ENCODE measurements at regions not wholly inside any gene's neighbourhood (a gene's known extent, or its start where the extent isn't known, plus 50 kb on each side); places are given as distances from the start of the nearest gene placed in this dataset.

DNA sequence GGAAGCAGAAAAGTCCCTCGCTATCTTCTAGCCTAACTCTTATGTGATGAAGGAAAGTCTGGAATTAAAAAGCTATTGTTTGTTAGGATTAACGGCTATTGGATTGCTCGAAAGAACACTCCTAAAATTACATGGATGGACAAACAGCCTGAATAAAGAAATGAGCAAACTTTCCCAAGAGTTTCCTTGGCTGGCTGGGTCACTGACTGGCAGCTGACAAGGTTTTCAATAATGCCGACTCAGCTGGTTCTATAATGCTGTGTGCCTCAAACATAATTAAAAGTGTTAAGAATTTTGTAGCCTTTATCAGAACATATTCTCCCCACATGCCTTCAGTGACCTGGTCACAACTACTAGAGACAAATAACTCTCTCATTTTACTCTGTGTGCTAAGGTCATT is 142.9 kb upstream of the ADAMTS9 start:
- peak; percentile 26 for DNase-seq

DNA sequence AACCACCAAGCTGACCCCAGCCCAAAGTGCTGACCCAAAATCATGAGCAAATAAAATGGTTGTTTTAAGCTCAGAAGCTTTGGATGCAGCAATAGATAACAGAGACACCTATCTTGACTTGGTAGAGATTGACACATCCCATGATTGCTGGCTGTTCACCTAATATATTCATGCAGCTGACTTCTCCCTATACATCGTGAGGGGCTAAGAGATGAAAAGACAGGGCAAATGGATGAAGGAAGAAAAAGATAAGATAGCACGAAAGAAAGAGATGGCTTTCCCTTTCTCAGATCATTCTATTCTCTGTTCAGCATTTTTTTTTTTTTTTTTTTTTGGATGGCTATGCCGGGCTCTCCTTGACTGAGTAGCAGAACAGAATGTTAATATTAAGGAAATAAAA is 141.5 kb upstream of the ADAMTS9 start:
- no peak for DNase-seq

DNA sequence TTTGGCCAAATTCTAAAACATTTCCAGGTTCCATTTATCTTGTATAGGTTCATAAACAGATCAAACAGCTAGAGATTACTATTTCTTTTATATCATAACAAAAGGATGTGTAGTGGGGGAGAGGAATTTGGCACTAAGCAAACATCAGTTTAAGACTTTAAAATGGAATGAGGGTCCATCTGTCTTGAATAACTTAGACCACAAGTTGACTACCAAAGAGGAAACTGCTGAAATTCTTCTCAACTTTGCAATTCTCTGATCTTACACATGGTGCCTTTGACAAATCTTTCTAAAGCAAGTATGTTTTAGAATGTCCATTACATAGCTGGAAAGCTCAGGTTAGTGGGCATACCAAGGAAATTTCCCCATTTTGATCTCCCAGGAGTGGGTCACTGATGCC is 140.5 kb upstream of the ADAMTS9 start:
- no peak for DNase-seq

DNA sequence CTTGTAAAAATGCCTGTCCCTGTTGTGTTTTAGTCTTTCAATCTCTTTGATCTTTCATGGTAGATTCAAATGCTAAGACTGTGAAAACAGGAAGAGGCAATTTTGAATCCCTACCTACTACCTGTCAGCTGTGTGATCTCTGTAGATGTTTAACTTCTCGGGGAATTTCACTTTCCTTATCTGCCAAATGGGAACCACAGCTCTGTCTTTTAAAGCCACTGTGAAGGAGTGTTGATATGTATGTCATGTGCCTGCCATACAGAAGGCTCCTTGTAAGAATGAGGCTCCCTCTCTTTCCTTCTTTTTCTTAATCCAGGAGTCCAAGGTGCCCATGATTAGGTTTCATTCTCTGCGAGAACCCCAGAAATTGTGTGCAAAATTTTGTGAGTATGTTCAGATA is 139.6 kb upstream of the ADAMTS9 start:
- no peak for DNase-seq

DNA sequence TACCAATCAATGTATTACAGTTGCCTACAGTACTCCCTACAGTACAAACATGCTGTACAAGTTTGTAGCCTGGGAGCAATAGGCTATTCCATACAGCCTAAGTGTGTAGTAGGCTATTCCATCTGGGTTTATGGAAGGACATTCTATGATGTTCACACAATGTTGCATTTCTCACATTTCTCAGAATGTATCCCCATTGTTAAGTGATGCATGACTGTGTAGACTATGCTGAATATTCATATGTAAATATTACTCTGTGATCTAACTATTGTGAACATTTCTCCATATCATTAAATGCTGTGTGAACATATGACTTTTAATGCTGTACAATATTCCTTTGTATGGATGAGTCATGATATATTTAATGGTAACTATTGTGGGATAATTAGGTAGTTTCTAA is 139.2 kb upstream of the ADAMTS9 start:
- DNase-seq, result no peak

DNA sequence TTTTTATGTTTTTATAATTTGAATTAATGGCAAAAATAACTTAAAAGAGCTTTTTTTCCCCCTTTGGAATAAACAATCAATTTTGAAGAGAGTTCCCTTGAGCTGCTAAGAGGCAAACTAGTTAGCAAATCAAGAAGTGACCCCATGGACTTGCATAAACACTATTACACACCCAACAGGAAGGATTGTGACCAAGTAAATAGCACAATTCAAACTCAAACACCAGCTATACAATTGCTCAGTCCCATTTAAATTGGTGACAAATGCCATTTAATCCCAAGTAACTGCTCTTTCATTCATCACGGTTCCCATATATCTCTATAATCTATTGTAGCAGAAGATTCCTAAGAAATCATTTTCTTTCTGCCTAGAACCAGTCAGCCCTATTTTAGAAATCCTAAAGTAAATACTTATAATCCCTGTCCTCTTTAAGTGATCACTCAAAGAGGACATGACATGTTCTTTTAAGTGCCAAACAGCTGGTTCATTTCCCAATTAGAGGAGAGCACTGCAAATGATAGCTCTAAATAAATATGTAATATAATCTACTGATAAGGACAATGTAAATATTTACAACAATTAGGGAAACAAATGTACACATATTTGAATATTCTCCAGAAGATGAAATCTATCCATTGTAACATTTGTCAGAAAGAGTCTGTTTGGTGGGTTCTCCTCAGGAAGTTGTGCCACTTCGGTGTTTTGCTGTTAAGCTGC is 137.8 kb upstream of the ADAMTS9 start:
- no peak for DNase-seq

DNA sequence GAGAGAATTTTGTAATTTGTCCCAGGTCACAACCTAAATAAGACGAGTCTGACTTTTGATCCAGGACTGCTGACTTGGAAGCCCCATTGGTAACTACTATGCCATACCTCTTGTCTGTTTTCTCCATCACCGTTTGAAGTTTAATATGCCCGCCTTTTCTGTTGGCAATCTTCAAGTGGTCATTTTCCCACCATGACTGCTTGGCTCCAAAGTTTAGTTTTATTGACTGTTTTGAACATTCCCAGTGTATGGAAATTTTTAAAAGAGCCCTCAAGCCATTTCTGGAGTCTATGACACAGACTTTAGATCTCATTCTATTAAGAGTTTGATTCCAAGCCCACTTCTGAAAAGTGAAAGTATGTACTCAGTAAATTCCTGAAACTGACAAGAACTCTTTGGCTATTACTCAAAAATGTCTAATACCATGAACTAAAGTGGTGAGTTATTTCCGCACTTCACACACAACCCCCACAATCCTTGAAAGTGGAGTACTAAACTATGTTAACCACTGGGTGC is 136.7 kb upstream of the ADAMTS9 start:
- DNase-seq, result no peak

DNA sequence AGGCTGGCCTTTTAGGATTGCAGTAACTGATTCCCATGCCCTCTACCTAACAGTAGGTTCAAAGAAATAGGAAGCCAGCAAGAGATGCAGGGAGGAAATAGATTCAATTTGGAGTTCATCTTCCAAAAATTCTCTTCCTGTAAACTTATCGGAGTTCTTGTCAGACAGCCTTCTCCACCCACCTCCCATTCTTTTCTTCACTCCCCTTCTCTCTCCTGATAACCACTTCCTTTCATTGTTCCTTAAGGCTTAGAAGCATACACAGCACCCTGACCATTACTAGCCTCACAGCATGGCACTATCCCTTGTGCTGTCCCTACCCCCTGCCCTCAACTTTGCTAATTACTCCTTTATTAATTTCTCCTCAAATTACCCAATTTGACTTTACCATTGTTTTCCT is 130.4 kb upstream of the ADAMTS9 start:
- no peak for DNase-seq

DNA sequence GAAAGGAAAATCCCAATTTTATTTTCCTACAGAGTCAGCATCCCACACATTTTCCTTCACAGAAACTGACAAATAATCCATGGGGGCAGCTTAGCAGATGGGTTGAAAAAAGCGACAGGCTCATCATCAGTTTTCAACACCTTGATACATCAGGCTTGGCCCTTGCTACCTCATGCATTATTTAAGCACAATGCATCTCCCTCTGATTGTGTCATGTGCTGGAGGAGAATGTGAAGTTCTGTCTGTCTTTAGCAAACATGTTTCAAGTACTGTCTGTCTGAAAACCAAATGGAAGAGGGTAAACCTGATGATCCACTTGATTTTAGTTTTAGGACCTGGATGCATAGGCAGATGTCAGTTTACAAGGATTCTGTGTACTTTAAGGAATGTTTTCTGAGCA is 128.6 kb upstream of the ADAMTS9 start:
- DNase-seq, result peak; percentile 38

DNA sequence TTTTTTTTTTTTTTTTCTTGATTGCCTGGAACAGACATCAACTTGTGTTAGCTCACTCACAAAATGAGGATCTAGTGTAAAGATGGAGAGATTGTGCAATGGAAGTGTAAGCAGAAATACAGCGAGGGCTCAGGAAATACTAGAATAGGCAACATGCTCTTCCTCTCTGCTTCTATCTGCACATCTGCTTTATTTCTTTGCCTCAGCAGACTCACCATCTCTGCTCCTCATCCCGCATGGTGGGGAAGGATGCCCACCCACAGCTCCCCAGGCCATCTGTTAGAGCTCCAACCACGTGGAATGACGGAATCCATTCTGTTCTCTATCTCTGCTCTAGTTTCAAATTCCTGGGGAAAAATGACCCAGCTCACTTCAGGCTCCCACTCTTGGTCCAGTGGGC is 128.0 kb upstream of the ADAMTS9 start:
- peak; percentile 44 for DNase-seq

DNA sequence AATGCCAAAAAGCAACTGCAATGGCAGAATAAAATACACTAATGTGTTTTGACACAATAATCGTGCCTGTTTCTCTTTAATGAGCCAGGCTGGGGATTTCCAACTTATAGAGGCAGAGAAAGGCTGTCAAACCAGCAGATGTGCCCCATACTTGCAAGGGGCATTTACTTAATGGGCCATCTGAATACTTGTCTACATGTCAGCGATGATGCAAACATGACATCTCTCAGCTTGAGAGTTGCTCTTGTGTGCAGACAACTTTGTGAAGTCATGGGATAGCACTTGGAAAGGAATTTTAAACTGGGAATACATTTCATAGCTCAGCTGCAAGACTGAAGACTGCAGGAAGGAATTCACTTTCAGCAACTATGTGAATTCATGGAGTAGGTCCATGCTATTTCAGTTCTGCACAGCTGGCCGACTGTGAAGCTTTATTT is 127.4 kb upstream of the ADAMTS9 start:
- DNase-seq, result peak; percentile 77

DNA sequence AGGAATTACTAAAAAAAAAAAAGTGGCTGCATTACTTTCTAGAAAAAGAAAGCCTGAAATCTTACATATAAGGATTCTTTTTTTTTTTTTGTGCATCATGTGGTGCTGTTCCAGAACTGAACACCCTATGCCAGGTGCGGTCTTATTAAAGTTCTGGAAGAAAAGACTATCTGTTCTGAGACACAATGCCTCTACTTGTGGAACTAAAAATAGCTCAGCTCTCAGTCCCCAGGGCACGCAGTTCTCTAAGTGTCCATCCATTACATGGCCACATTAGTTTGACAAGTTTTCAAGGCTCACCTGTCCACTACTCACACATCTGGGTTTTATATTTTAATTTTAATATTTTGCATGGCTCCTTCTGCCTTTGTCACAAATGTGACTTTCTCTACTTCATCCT is 126.6 kb upstream of the ADAMTS9 start:
- peak; percentile 42 for DNase-seq

DNA sequence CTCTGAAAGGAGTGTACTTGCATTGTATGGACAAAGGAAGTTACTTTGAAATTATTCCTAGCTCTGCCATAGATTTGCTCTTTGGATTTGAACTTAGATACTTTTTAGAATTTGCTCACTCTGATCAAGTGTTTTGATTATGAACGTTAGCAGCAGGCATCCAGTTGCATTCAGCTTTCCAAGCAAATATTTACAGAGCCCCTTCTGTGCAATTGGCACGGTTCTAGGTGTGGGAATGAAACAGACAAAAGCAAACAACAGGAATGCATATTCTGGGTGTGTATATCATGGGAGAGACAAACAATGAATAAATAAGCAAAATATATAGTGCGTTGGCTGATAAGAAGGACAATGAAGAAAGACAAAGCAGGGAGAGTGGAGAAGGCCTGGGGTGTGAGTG is 125.5 kb upstream of the ADAMTS9 start:
- DNase-seq, result no peak

DNA sequence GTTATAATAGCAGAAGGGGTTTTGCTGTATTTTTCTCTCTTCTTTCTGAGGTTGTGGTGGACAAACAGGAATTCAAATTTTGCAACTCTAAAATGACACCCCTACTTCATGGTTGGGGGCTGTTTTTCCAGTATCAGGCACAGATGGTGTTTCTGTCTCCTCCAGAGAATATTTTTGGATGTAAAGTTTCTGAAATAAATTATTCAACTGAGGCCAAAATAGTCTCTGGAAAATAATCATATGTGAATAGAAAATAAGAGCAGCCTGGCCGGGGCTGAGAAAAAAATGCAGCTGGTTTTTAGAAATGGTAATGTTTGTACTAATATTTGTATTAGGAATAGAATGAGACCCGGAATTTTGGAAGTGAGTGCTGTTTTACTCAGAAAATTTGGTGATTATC is 121.3 kb upstream of the ADAMTS9 start:
- DNase-seq, result no peak

DNA sequence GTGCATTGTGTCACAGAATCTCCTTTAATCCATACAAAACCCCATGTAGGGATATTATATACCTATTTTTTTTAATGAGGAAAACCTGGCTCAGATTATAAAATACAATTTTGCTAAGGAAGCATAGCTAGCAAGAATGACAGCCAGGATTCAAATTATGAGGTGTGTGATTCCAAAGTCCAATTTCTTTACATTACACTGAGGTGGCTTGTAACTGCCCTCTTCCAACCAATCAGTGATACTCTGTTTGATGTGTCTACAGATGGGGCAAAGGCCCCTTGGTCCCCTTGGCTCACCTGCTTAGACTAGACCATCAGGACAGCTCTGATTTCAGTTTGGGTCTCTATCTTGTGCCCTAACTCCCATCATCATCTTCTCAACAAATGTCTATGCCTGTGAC is 120.3 kb upstream of the ADAMTS9 start:
- no peak for DNase-seq

DNA sequence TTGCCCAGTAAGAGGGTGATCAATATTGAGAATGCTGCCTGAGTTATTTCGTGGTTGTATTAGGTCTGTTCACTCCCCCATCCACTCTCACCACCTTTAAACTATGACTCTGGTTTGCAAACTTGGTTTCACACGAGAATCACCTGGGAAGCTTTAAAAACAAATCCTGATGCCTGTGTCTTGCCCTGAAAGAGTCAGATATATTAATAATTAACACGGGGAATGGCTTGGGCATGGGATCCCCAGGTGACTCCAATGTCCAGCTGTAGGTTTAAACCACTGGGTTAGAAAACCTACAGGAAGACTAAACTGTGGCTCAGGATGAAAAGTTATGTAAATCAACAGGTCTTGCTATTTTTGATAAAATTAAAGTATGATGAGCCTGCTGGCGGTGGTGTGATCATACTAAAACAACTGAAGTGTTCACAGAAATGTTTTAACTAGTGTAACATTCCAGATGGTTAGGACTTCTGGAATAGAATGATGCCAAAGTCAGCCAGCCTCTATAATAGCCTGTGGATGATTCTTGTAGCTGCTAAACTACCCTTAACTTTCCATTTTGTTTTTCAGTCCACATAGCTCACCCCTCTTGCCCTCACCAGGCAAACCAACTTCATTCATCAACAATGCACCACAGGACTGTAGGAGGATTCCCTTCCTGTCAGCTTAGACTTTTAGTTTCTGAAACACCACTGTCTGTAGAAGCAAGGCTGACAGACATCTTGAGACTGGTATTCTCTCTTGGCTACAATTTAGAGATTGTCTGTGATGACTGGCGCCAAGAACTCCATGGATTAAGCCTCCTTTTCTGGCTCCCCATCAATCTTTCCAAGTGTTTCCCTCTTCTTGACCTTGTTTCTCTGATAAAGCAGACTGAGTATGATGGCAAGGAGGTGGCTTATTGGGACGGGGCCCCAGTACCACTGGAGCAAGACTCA is 119.1 kb upstream of the ADAMTS9 start:
- no peak for DNase-seq

DNA sequence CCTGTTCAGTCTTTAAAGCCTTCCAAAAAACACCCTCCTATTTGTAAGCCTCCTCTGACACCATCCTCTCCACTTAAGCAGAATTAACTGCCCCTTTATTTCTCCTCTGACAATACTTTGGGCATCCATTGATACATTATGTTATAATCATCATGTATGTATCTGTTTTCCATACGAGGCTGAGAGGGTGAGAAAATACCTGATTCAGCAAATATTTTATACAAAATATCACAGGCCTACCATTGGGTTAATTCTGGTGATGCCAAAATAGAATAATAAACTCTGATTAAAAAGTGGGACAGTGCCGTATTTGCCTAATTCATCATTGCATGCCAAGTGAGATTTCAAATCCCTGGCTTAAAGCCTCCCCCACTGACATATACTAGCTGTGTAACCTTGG is 118.2 kb upstream of the ADAMTS9 start:
- no peak for DNase-seq

DNA sequence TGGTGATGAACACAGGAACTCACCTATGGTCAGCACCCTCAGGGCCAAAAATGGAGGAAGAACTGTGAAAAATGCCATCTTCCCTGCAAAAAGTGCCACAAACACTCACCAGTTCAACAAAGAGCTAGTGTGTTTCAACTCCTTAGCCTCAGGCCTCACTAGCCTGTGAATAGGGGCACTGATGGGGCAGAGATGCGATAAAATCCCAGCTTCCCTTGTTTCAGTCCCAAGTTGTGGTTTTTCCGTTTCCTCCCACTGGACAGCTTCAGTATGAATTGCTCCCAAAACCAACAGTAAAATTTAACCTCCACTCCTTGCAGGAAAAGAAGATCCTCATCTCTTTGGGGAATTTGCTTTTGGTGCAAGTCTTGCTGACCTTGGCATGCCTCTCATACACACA is 117.4 kb upstream of the ADAMTS9 start:
- DNase-seq, result no peak

DNA sequence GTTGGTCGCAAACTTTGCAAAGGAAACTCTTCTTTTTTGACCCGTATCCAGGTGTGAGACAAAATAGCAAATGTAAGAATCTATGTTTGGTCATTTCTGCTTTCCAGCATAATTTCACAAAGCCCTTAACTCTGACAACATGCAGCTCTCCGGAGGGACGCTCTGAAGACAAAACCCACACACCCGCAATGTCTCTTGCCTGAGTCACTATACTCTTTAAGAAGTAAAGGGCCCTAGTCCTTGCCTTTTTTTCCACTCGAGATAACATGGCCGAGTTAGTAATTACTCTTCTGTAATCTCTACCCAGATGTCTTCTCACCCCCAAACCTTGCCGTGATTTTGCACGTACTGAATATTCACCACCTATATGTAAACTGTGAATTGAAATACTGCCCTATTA is 115.7 kb upstream of the ADAMTS9 start:
- no peak for DNase-seq

DNA sequence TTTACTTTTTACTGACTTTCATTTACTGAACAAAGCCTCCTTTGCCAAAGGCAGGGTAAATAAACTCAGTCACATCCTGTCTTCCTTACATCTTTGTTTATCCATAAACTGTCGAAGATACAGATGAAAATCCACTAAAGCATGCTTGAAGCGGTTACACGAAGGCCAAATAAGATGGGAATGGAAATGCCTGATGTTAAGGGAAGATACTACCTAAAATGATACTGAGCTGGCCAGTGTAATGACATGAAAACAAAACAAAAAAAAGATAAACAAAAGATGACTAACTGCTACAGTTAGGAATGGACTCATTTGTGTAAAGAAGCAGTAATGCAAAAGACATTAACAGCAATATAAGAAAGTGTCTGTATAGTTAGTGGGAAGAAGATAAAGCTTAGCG is 114.7 kb upstream of the ADAMTS9 start:
- no peak for DNase-seq

DNA sequence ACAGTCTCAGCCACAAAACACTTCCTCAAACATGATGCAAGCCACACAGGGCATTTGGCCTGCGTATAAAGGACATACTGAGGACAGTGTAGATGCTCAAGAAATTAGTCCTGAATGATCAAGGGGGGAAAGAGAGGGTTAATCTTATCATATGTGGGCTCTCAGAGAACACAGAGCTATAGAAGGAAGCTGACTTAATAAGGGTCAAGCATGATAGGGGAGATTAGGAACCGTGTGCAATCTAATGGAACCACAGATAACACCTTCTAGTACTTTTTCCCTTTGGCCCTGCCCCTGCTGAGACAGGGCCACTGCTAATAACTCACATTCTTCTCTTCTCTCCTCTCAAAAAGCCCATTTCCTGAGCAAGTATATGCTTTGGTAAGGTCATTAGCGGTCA is 114.1 kb upstream of the ADAMTS9 start:
- DNase-seq, result no peak

DNA sequence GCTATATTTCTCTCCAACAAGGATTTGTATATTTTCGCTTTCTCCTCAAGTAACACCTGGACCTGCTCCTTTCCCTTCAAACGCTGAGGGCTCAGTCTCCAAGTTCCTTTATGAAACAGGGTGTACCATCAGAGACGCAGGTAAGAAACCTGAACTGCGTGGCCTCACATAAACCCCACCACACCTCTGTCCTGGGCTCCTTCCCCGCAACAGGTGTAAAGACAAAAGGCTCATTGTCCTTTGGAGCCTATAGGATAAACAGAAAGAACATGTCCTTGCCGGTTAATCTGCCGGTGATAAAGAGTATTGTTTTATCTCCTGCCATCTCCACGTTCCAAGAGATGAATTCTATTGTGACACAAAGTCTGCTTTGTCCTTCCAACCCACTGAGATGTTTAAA is 111.8 kb upstream of the ADAMTS9 start:
- DNase-seq, result no peak

DNA sequence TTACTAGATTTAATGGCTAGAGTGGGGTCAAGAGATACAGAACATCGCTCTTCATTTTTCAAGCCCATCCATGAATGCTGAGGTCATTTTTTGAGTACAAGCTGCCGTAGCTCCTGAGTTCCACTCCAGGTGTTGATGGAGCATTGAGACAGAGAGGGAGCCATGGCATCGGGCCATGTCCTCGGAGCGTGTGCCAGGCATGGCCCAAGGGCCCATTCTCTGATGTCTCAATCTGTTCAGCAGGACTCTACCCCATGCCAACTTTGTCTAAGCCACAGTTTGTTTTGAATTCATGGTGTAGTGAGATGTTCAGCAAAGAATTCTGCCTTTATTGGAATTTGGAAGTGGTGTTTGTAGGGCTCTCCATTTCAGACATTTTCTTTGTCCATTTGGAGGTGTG is 110.5 kb upstream of the ADAMTS9 start:
- DNase-seq, result no peak

Data from retina (tissue), 1 donor.